AG04450 (cell line): ENCODE measurements at regions not wholly inside any gene's neighbourhood (a gene's known extent, or its start where the extent isn't known, plus 50 kb on each side); places are given as distances from the start of the nearest gene placed in this dataset.

Source experiments
- CTCF ChIA-PET: fragments of 300-600, 350-600 bp; formaldehyde crosslinking; extraction: SDS; loops from one replicate; lab custom pipeline; 2022; ENCODE audit warnings: antibody characterized with exemption, inconsistent platforms; lab: Charles Lee
- POLR2A ChIA-PET: fragments of 350-600 bp; formaldehyde crosslinking; extraction: SDS; loops from one replicate; lab custom pipeline; 2021; ENCODE audit warnings: antibody characterized with exemption, inconsistent platforms; lab: Yijun Ruan, JAX
- DNase-seq: peaks from one replicate; pipeline ENCODE4 v3.0.0-alpha.2; 2011; ENCODE audit warnings: low read depth, low spot score
- H3K27ac ChIP-seq: one replicate; pipeline ENCODE4 v1.5.1; 2012; ENCODE audit warnings: low read depth, low read length, control low read depth
- H3K27me3 ChIP-seq: one replicate; pipeline ENCODE4 v1.6.0; 2012; ENCODE audit warnings: low read length; ENCODE audit not compliant: control insufficient read depth, insufficient read depth
- H3K4me3 ChIP-seq: 2 replicates; pipeline ENCODE4 v1.5.1; 2011; ENCODE audit warnings: mild to moderate bottlenecking, low read depth, low read length, control low read depth
- H3K9me3 ChIP-seq: 2 replicates; pipeline ENCODE4 v1.5.1; 2012; ENCODE audit warnings: low read length; ENCODE audit not compliant: control insufficient read depth, insufficient read depth
- TF ChIP-seq, protein P1 (sequence below): IDR thresholded peaks from 2 replicates; pipeline ENCODE4 v1.5.1; 2011; ENCODE audit warnings: low read depth, low read length, control low read depth, inconsistent platforms

- DNase-seq = no peak
- Histone ChIP-seq H3K27me3 (peaks cover 14% of the 10 kb centered on the region), H3K27ac (no peak overlapping the region), H3K9me3 (no peaks in the 10 kb centered on the region), H3K4me3 (no peak overlapping the region)
- CTCF ChIA-PET = no interaction called here
- POLR2A ChIA-PET = no interaction called here
- TF ChIP-seq, protein P1, sequence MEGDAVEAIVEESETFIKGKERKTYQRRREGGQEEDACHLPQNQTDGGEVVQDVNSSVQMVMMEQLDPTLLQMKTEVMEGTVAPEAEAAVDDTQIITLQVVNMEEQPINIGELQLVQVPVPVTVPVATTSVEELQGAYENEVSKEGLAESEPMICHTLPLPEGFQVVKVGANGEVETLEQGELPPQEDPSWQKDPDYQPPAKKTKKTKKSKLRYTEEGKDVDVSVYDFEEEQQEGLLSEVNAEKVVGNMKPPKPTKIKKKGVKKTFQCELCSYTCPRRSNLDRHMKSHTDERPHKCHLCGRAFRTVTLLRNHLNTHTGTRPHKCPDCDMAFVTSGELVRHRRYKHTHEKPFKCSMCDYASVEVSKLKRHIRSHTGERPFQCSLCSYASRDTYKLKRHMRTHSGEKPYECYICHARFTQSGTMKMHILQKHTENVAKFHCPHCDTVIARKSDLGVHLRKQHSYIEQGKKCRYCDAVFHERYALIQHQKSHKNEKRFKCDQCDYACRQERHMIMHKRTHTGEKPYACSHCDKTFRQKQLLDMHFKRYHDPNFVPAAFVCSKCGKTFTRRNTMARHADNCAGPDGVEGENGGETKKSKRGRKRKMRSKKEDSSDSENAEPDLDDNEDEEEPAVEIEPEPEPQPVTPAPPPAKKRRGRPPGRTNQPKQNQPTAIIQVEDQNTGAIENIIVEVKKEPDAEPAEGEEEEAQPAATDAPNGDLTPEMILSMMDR = no peak
Observed at GRCh38 chr11:44451706-44452105, 113.8 kb upstream of the CD82 start.

- TF ChIP-seq, protein P1 = no peak
- DNase-seq = no peak
- CTCF ChIA-PET = no interaction called here
- H3K27ac ChIP-seq = no peak overlapping the region
- H3K9me3 ChIP-seq = no peaks in the 10 kb centered on the region
- H3K27me3 ChIP-seq = peaks cover 7% of the 10 kb centered on the region
- POLR2A ChIA-PET = no interaction called here
- no peak overlapping the region for H3K4me3 ChIP-seq
Observed at GRCh38 chr11:44452827-44453572, 112.5 kb upstream of the CD82 start.

- Histone ChIP-seq H3K27me3 (peaks cover 8% of the 10 kb centered on the region), H3K27ac (no peak overlapping the region), H3K9me3 (no peaks in the 10 kb centered on the region), H3K4me3 (no peak overlapping the region)
- no peak for DNase-seq
- TF ChIP-seq, protein P1 = no peak
- ChIA-PET POLR2A (no interaction called here), CTCF (no interaction called here)
Observed at GRCh38 chr11:44453871-44454270, 111.6 kb upstream of the CD82 start.

DNA sequence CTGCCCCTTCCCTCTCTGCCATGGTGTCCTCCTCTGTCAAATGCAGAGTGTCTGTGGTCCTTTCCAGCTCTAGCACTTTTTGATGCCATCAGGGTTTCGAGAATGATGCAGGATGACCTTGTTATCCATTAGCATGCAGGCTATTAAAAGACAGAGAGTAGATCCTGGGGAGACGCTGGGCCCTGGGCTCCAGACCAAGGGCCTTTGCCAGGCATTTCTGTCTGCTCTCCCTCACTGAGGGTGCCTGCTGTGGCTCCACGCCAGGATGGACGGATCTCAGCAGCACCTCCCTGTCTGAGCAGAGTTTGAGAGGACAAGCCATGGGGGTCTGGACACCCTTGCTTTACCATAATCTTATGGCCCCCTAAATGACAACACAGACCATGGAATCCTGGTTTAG lies 110.8 kb upstream of the CD82 start:
- no peak for DNase-seq
- TF ChIP-seq, protein P1 = no peak
- POLR2A ChIA-PET = no interaction called here
- Histone ChIP-seq H3K4me3 (no peak overlapping the region), H3K27ac (no peak overlapping the region), H3K27me3 (peaks cover 12% of the 10 kb centered on the region), H3K9me3 (no peaks in the 10 kb centered on the region)
- CTCF ChIA-PET = no interaction called here

- Histone ChIP-seq H3K27me3 (peaks cover 15% of the 10 kb centered on the region), H3K27ac (no peak overlapping the region), H3K9me3 (no peaks in the 10 kb centered on the region), H3K4me3 (no peak overlapping the region)
- ChIA-PET POLR2A (no interaction called here), CTCF (interaction anchor here (0.7 kb wide), 1 partner anchor 9 kb away, joined by 3 read pairs; no protein-coding TSS in a partner anchor)
- TF ChIP-seq, protein P1 = 0 out of 2 replicates have a peak, but pooled peaks have one; percentile 27
- DNase-seq = no peak
Observed at GRCh38 chr11:44456544-44457300, 108.7 kb upstream of the CD82 start.
